H1 (cell line): ENCODE measurements at regions not wholly inside any gene's neighbourhood (a gene's known extent, or its start where the extent isn't known, plus 50 kb on each side); places are given as distances from the start of the nearest gene placed in this dataset.

Experiments
- BRCA1 ChIP-seq: IDR thresholded peaks from 2 replicates; pipeline ENCODE4 v1.6.1; 2012; ENCODE audit warnings: low read depth, low read length, improper control_type of control experiment
- EGR1 ChIP-seq: IDR thresholded peaks from 2 replicates; pipeline ENCODE4 v1.6.1; 2011; ENCODE audit warnings: low read depth, low read length, borderline replicate concordance
- HDAC2 ChIP-seq, 2 experiments: fragments of 300-600 bp in 1 of 2; sonication (generic) in 1 of 2; IDR thresholded peaks; 2 replicates each; pipeline ENCODE4 v1.6.1; 2011 to 2012; ENCODE audit warnings: low read depth in 2 of 2, low read length in 2 of 2, mild to moderate bottlenecking in 2 of 2, moderate library complexity in 2 of 2, borderline replicate concordance in 1 of 2, inconsistent platforms in 1 of 2
- HDAC6 ChIP-seq: IDR thresholded peaks from one replicate; pipeline ENCODE4 v1.7.1; 2012; ENCODE audit warnings: low read depth, mild to moderate bottlenecking, inconsistent platforms, low read length, moderate library complexity
- TF ChIP-seq, protein P1 (sequence below), 3 experiments: IDR thresholded peaks; 1 replicate in 2 of 3; 2 replicates in 1 of 3; pipeline versions ENCODE4 v1.5.1 to v1.6.1; 2011; ENCODE audit warnings: low read length in 3 of 3, mild to moderate bottlenecking in 3 of 3, inconsistent platforms in 2 of 3, low read depth in 1 of 3, moderate library complexity in 1 of 3; ENCODE audit not compliant: insufficient read depth in 1 of 3; ENCODE audit errors: control extremely low read depth in 1 of 3

DNA sequence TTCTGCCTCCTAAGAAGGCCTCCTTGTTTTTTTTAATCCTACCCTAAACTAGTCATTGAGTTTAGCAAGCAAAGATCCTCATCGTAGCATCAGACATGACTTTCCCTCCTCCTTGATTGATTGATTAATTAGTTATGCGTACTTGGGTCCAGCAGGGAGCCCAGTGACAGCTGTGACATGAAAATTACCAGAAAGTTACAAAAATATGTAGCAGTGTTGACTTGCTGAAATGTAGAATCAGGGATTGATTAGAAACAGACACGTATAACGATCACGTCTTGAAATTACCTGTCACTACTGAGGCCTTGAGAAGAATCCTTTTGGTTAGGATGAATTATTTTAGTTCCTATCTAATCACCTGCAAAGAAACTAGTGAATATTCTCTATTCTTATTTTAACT is 167.4 kb upstream of the MPPED2 start:
- no peak for TF ChIP-seq HDAC6
- TF ChIP-seq EGR1: no peak
- TF ChIP-seq, protein P1, sequence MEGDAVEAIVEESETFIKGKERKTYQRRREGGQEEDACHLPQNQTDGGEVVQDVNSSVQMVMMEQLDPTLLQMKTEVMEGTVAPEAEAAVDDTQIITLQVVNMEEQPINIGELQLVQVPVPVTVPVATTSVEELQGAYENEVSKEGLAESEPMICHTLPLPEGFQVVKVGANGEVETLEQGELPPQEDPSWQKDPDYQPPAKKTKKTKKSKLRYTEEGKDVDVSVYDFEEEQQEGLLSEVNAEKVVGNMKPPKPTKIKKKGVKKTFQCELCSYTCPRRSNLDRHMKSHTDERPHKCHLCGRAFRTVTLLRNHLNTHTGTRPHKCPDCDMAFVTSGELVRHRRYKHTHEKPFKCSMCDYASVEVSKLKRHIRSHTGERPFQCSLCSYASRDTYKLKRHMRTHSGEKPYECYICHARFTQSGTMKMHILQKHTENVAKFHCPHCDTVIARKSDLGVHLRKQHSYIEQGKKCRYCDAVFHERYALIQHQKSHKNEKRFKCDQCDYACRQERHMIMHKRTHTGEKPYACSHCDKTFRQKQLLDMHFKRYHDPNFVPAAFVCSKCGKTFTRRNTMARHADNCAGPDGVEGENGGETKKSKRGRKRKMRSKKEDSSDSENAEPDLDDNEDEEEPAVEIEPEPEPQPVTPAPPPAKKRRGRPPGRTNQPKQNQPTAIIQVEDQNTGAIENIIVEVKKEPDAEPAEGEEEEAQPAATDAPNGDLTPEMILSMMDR (IDR thresholded peaks at IDR 0.05; ENCODE audit: control extremely low read depth in 1 of 3, insufficient read depth in 1 of 3, low read depth in 1 of 3, low read length in 3 of 3): no peak
- TF ChIP-seq HDAC2 (IDR thresholded peaks at IDR 0.05; ENCODE audit: borderline replicate concordance in 1 of 2, low read depth in 2 of 2, low read length in 2 of 2): no peak
- no peak for TF ChIP-seq BRCA1
